ENCODE measurements at regions not wholly inside any gene's neighbourhood (a gene's known extent, or its start where the extent isn't known, plus 50 kb on each side); places are given as distances from the start of the nearest gene placed in this dataset.

DNA sequence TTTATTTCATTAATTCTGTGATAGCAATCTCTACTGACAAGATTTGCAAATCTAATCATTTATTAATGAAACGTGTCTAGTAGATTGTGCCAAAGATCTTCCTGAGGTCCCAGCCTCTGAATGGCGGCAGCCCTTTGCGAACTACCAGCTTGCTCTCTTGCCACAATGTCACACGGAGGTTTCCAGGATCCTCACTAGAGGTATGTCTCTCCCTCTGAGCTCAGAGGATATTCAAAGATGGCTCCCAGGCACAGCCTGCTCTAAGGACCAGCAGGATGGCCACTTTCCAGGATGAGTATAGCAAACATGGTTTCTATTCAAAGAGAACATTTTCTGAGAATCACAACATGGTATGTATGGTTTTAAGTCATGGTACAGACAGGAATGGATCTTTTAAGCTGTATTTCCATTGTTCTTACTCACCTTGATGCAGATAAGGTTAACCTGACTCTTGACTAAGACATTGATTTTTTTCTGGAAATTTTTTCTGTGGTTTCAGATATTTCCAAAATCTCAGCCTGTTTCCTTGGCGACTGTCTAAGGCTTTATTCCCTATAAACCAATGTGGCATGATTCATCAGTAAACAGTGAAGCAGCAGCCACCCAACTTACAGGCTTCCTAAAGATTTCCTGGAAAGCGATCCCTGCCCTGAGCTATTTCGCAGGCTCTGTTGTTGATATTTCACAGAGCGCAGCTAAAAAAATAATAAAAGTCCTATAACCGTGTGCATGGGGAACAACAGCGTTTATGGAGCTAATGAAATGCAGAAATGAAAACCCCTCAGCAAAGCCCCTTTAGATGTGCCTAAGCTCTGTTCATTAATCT is 54.1 kb upstream of the KLF7 start:
- TF ChIP-seq, protein P1, sequence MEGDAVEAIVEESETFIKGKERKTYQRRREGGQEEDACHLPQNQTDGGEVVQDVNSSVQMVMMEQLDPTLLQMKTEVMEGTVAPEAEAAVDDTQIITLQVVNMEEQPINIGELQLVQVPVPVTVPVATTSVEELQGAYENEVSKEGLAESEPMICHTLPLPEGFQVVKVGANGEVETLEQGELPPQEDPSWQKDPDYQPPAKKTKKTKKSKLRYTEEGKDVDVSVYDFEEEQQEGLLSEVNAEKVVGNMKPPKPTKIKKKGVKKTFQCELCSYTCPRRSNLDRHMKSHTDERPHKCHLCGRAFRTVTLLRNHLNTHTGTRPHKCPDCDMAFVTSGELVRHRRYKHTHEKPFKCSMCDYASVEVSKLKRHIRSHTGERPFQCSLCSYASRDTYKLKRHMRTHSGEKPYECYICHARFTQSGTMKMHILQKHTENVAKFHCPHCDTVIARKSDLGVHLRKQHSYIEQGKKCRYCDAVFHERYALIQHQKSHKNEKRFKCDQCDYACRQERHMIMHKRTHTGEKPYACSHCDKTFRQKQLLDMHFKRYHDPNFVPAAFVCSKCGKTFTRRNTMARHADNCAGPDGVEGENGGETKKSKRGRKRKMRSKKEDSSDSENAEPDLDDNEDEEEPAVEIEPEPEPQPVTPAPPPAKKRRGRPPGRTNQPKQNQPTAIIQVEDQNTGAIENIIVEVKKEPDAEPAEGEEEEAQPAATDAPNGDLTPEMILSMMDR (IDR thresholded peaks at IDR 0.05; ENCODE audit: poor library complexity), result no peak
- TF ChIP-seq EZH2 (IDR thresholded peaks at IDR 0.05; ENCODE audit: borderline replicate concordance) (no peak), EZH2phosphoT487 (IDR thresholded peaks at IDR 0.05; ENCODE audit: low read depth, severe bottlenecking, unreplicated experiment) (no peak)
